ENCODE measurements at regions not wholly inside any gene's neighbourhood (a gene's known extent, or its start where the extent isn't known, plus 50 kb on each side); places are given as distances from the start of the nearest gene placed in this dataset.

DNA sequence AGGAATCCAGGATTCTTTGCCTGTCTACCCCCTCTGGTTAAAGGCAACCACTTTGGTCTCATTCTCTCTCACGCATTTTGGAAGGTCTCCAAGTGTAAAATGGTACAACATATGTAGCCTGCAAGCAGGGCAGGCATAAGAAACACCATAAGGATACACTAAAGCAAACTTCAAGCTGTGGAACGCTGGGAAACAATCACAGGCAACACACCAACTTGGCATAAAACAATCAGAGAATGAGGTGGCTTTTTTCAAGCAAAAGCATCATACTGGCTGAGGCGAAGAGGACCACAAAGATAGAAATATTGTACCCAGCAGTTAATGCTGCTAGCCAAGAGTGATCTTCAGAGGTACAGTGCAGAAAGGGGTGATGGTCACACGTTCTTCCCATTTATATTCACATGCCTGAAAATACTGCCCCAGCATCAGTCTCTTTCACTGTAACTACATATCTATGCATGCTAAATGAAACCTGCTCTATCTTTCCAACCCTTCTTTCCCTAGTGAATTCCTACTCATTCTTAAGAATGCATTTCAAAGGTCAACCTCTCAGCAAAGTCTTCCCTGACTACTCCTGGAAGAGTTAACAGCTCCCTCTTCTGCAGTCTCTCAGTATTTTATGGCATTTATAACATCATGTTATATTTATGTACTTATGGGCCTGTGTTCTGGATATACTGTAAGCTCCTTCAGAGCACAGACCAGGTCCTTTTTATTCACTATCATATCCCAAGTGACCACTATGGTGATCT, 71.9 kb upstream of the GALNT5 start:
- no peaks in the 10 kb centered on the region for H3K27me3 ChIP-seq (ENCODE audit: control insufficient read depth, insufficient read depth, low read length)
- no peak overlapping the region for H3K9ac ChIP-seq (ENCODE audit: low read length)
- no peaks in the 10 kb centered on the region for H3K9me3 ChIP-seq (ENCODE audit: control insufficient read depth, low read length)
- no peak overlapping the region for H3K4me3 ChIP-seq (ENCODE audit: low read length)
- no peaks in the 10 kb centered on the region for H3K36me3 ChIP-seq (ENCODE audit: control insufficient read depth, insufficient read depth, low read length)
- peaks cover 8% of the 10 kb centered on the region for H3K4me1 ChIP-seq (ENCODE audit: control insufficient read depth, insufficient read depth, low read length)

DNA sequence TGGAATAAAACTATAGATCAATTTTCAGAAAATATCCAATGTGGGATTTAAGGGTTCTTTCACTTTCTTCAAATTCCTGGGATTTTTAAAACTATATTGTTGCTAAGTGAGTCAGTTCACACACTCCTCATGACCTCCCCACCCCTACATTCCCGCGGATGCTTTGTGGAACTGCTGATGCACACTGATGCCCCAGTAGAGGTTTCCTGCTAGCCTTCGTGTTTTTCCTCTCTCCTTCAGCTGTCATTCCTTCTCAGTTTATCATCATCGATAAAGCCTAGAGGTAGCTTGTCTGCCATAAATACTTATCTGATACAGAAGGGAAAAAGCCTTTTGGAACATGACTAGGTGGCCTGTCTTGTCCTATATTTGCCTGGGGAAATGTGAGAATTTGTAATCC, 67.4 kb upstream of the GALNT5 start:
- Histone ChIP-seq H3K9ac (ENCODE audit: low read length) (no peak overlapping the region), H3K9me3 (ENCODE audit: control insufficient read depth, low read length) (no peaks in the 10 kb centered on the region), H3K36me3 (ENCODE audit: control insufficient read depth, insufficient read depth, low read length) (no peaks in the 10 kb centered on the region), H3K4me1 (ENCODE audit: control insufficient read depth, insufficient read depth, low read length) (no peaks in the 10 kb centered on the region), H3K4me3 (ENCODE audit: low read length) (no peak overlapping the region), H3K27me3 (ENCODE audit: control insufficient read depth, insufficient read depth, low read length) (no peaks in the 10 kb centered on the region)

DNA sequence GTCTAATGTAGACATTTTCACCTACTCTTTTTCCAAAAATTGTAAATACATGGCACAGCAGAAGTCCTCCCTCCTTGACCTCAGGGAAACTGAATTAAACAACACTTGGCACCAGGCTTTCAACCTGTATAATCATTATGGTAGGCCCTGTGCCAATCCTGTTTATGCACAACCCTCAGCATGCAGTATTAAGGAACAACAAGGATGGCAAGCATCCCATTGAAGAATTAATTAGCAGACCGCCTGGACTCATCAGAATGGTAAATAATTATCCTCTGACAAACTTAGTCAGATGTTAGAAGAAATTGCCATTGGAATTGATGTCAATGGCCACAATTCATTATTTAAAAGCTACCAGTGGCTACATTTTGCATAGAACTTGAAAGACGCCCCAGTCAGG, 66.3 kb upstream of the GALNT5 start:
- Histone ChIP-seq H3K4me1 (ENCODE audit: control insufficient read depth, insufficient read depth, low read length) (no peaks in the 10 kb centered on the region), H3K4me3 (ENCODE audit: low read length) (no peak overlapping the region), H3K27me3 (ENCODE audit: control insufficient read depth, insufficient read depth, low read length) (no peaks in the 10 kb centered on the region), H3K36me3 (ENCODE audit: control insufficient read depth, insufficient read depth, low read length) (no peaks in the 10 kb centered on the region), H3K9me3 (ENCODE audit: control insufficient read depth, low read length) (no peaks in the 10 kb centered on the region), H3K9ac (ENCODE audit: low read length) (no peak overlapping the region)

DNA sequence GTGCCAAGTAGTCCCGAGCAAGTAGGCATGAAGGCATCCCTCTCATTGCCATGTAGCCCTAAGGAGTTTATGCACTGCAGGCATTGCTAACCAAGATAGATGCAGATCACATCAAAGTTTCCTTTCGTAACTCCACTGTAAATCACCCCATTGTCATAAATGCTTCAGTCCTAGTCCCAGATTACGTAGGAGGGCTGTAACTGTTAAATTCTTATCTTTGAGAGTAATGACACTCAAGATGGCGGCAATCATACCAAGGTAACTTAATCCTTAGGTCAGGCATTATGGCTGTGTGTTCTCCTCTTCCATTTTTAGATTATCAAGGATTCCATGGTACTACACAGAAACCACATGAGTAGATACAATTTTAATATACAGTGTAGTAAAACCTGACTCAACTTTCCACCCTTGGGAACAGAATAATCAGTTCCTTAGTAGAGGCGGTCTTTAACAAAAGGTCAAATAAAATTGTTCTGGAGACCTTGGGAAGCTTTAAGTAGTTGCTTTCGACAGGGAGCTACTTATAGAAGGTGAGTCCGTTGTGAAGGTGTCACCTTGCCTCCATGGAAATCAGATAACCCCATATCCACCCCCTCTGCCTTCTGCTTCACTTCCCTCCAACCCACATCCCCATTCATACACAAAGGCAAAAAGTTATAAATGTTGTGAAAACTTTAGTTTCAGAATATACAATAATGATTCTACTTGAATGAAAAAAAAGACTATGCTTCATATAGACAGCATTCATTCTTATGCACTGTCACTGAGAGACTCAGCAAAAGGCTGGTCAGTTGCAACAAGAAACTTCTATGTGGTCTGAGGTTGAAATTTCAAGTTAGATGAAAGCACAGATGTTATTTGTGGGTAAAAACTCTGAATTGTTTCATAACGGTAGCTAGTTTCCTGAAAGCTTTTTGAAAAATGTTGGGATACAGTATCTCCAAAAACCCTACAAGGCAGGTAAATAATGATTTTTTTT, 64.8 kb upstream of the GALNT5 start:
- Histone ChIP-seq H3K9ac (ENCODE audit: low read length) (no peak overlapping the region), H3K4me3 (ENCODE audit: low read length) (no peak overlapping the region), H3K27me3 (ENCODE audit: control insufficient read depth, insufficient read depth, low read length) (no peaks in the 10 kb centered on the region), H3K4me1 (ENCODE audit: control insufficient read depth, insufficient read depth, low read length) (no peaks in the 10 kb centered on the region), H3K9me3 (ENCODE audit: control insufficient read depth, low read length) (no peaks in the 10 kb centered on the region), H3K36me3 (ENCODE audit: control insufficient read depth, insufficient read depth, low read length) (no peaks in the 10 kb centered on the region)

DNA sequence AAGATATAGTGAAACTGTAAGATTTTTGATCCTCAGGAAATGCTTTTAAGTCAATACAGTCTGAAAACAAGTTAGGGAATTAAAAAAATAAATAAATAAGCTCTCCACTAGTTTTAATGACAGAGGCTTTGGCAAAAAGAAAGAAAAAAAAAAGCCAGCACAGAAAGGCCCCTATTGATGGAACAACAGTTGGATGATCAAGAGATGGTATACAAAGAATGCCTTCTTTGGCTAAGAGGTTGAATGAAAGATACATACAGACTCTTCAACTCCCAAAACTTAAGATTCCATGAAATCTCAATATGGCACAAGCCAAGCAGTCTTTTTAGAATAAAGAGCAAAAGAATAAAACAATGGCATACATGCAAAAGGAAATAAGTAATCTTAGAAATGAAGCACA, 64.0 kb upstream of the GALNT5 start:
- Histone ChIP-seq H3K27me3 (ENCODE audit: control insufficient read depth, insufficient read depth, low read length) (no peaks in the 10 kb centered on the region), H3K4me1 (ENCODE audit: control insufficient read depth, insufficient read depth, low read length) (no peaks in the 10 kb centered on the region), H3K9me3 (ENCODE audit: control insufficient read depth, low read length) (no peaks in the 10 kb centered on the region), H3K4me3 (ENCODE audit: low read length) (no peak overlapping the region), H3K36me3 (ENCODE audit: control insufficient read depth, insufficient read depth, low read length) (no peaks in the 10 kb centered on the region), H3K9ac (ENCODE audit: low read length) (no peak overlapping the region)

DNA sequence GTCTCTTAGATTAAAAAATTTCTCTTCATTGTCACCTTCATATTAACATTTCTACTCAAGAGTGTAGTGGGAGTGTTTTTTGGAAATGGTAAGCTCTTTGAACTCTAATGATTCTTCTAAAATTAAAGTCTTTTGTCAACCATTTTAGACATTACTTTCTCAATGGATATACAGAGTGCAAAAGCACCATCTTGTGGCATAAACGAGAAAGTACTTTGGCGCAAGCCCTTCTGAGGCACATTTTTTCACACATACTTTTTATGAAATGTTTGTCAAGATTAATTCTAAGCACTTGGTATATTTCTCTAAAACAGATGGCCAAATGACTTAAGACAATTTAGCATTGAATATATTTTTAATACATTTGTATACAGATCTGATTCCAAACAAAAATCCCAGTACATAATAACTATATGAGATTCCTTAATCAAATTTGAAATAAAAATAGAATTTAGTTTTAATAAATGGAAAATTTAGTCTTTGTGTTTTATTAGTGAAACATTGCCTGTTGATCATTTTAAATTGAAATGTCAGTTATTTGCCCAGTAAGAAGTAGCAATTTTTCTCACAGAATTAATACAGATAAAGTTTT, 63.3 kb upstream of the GALNT5 start:
- Histone ChIP-seq H3K4me1 (ENCODE audit: control insufficient read depth, insufficient read depth, low read length) (no peaks in the 10 kb centered on the region), H3K4me3 (ENCODE audit: low read length) (no peak overlapping the region), H3K36me3 (ENCODE audit: control insufficient read depth, insufficient read depth, low read length) (no peaks in the 10 kb centered on the region), H3K9me3 (ENCODE audit: control insufficient read depth, low read length) (no peaks in the 10 kb centered on the region), H3K9ac (ENCODE audit: low read length) (no peak overlapping the region), H3K27me3 (ENCODE audit: control insufficient read depth, insufficient read depth, low read length) (no peaks in the 10 kb centered on the region)

DNA sequence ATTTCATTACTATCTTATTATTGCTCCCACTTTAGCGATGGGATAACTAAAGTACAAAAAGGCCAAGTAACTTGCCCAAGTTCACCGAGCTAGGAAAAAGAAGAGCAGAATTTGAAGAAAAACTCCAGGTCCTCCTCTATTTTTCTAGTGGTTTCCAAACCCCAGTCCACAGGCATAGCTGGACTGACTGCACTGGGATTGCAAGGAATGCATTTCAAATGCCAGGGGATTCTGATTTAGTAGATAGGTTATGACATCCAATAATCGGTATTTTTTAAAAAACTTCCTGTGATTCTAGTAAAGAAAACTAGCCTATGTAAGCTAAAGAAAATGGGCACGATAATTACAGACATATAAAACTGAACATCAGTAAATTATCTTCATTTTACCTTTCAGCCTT, 62.7 kb upstream of the GALNT5 start:
- Histone ChIP-seq H3K36me3 (ENCODE audit: control insufficient read depth, insufficient read depth, low read length) (no peaks in the 10 kb centered on the region), H3K9ac (ENCODE audit: low read length) (no peak overlapping the region)

DNA sequence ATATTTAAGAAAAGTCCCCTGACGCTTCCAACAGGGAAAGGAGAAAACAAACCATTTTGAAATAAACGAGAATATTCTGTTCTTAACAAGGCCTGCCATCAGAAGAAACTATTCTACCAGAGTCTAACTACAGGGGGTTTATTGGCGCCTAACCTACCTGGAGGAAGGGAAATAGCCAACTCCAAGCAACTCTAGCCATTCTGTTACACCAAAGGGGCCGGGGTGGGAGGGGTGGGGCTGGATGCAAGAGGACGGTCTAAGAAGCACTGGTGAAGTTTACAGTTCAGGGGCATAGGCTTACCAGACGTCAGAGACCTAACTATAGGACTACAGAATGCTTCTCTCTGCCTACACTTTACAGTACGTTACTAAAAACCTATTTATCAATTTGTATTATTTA, 60.5 kb upstream of the GALNT5 start:
- no peaks in the 10 kb centered on the region for H3K36me3 ChIP-seq (ENCODE audit: control insufficient read depth, insufficient read depth, low read length)
- H3K4me1 ChIP-seq (ENCODE audit: control insufficient read depth, insufficient read depth, low read length), result no peaks in the 10 kb centered on the region
- no peak overlapping the region for H3K4me3 ChIP-seq (ENCODE audit: low read length)
- H3K27me3 ChIP-seq (ENCODE audit: control insufficient read depth, insufficient read depth, low read length), result no peaks in the 10 kb centered on the region
- no peaks in the 10 kb centered on the region for H3K9me3 ChIP-seq (ENCODE audit: control insufficient read depth, low read length)
- H3K9ac ChIP-seq (ENCODE audit: low read length), result no peak overlapping the region

More for the DNA sequence above, 62.7 kb upstream of the GALNT5 start:
- no peaks in the 10 kb centered on the region for H3K27me3 ChIP-seq (ENCODE audit: control insufficient read depth, insufficient read depth, low read length)
- H3K9me3 ChIP-seq (ENCODE audit: control insufficient read depth, low read length), result no peaks in the 10 kb centered on the region
- no peak overlapping the region for H3K4me3 ChIP-seq (ENCODE audit: low read length)
- H3K4me1 ChIP-seq (ENCODE audit: control insufficient read depth, insufficient read depth, low read length), result no peaks in the 10 kb centered on the region

DNA sequence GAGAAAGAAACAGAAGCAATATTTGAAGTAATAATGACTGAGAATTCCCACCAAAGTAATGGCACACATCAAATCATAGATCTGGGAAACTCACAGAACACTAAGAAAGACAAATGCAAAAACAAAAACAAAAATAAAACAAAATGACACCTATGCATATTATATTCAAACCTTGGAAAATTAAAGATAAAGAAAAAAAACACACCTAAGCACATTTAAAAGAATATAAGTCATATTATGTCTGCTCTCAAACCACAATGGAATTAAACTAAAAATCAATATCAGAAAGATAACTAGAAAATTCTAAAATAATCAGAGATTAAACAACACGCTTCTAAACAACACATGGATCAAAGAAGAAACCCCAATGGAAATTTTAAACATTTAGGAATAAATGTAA, 59.7 kb upstream of the GALNT5 start:
- H3K4me3 ChIP-seq (ENCODE audit: low read length), result no peak overlapping the region
- no peaks in the 10 kb centered on the region for H3K27me3 ChIP-seq (ENCODE audit: control insufficient read depth, insufficient read depth, low read length)
- no peaks in the 10 kb centered on the region for H3K4me1 ChIP-seq (ENCODE audit: control insufficient read depth, insufficient read depth, low read length)
- H3K9me3 ChIP-seq (ENCODE audit: control insufficient read depth, low read length), result no peaks in the 10 kb centered on the region
- no peaks in the 10 kb centered on the region for H3K36me3 ChIP-seq (ENCODE audit: control insufficient read depth, insufficient read depth, low read length)
- H3K9ac ChIP-seq (ENCODE audit: low read length), result no peak overlapping the region

DNA sequence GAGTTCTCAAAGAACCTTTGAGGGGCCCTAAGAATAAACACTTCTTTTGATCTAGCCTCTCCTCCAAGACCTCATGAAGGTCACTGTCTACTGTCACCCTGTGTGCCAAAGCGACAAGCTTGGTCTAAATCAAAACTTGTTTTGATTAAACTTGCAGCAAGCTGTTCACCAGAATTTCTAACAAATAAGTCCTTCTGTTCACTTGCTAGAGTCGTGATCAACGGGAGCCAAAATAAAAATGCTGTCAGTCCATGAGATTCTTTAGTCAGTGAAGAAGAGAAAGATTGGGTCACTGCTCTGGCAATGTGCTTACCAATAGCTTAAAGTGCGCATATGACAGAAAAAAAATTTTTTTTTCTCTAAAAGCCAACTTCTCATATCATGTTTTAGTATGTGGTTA, 53.9 kb upstream of the GALNT5 start:
- Histone ChIP-seq H3K36me3 (ENCODE audit: control insufficient read depth, insufficient read depth, low read length) (no peaks in the 10 kb centered on the region), H3K27me3 (ENCODE audit: control insufficient read depth, insufficient read depth, low read length) (no peaks in the 10 kb centered on the region), H3K9ac (ENCODE audit: low read length) (no peak overlapping the region), H3K4me1 (ENCODE audit: control insufficient read depth, insufficient read depth, low read length) (no peaks in the 10 kb centered on the region), H3K4me3 (ENCODE audit: low read length) (no peak overlapping the region), H3K9me3 (ENCODE audit: control insufficient read depth, low read length) (no peaks in the 10 kb centered on the region)

DNA sequence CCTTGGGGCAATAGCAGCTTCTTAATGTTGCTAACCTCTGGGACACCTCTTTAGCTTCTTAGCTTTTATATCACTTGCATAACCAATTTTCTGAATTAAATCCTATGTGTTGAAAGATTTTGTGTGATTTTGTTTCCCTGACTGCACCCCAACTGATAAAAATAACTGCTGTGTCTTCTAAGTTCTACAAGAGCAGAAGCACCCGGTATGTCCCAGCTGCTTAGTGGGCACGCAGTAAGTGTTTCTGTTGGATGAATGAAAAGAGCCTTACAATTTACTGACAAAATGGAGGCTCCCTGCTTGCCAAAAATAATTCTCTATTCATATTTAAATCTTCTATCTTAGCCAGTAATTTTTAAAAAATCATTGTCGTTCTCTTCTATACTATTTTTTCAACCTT, 53.1 kb upstream of the GALNT5 start:
- Histone ChIP-seq H3K4me3 (ENCODE audit: low read length) (no peak overlapping the region), H3K4me1 (ENCODE audit: control insufficient read depth, insufficient read depth, low read length) (no peaks in the 10 kb centered on the region), H3K36me3 (ENCODE audit: control insufficient read depth, insufficient read depth, low read length) (no peaks in the 10 kb centered on the region), H3K9ac (ENCODE audit: low read length) (no peak overlapping the region), H3K9me3 (ENCODE audit: control insufficient read depth, low read length) (no peaks in the 10 kb centered on the region), H3K27me3 (ENCODE audit: control insufficient read depth, insufficient read depth, low read length) (no peaks in the 10 kb centered on the region)

DNA sequence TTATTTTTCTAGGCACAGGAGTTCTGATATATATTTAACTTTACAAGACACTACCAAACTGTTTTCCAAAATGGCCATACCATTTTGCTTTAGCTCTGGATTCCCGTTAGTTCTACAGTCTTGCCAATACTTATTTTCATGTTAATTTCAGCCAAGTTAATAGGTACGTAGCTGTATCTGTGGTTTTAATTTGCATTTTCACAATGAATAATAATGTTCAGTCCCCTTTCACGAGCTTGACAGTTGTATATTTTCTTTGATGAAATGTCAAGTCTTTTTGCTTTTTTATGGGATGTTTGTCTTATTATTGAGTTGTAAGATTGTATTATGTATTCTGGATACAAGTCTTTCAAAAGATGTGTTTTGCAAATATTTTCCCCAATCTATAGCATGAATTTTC, 50.6 kb upstream of the GALNT5 start:
- no peaks in the 10 kb centered on the region for H3K4me1 ChIP-seq (ENCODE audit: control insufficient read depth, insufficient read depth, low read length)

More for the DNA sequence above, 50.6 kb upstream of the GALNT5 start:
- H3K27me3 ChIP-seq (ENCODE audit: control insufficient read depth, insufficient read depth, low read length), result no peaks in the 10 kb centered on the region
- H3K9me3 ChIP-seq (ENCODE audit: control insufficient read depth, low read length), result no peaks in the 10 kb centered on the region
- no peaks in the 10 kb centered on the region for H3K36me3 ChIP-seq (ENCODE audit: control insufficient read depth, insufficient read depth, low read length)
- H3K4me3 ChIP-seq (ENCODE audit: low read length), result no peak overlapping the region
- H3K9ac ChIP-seq (ENCODE audit: low read length), result no peak overlapping the region
